Mesothelial cell of epicardium (in vitro differentiated cells): ENCODE measurements at regions not wholly inside any gene's neighbourhood (a gene's known extent, or its start where the extent isn't known, plus 50 kb on each side); places are given as distances from the start of the nearest gene placed in this dataset.
"Not testable (repeated sequence)": the region's sequence is repeated elsewhere in the genome, so short reads cannot be mapped to it uniquely, and the experiment has no call there.

Experiments used
- DNase-seq, 2 experiments: peaks; one replicate each; pipeline ENCODE4 v3.0.0; 2021; ENCODE audit warnings: low spot score in 2 of 2; ENCODE audit not compliant: unreplicated experiment in 2 of 2
- H3K27ac Mint-ChIP-seq: 2 replicates; pipeline ENCODE4 v1.8.0; 2021; ENCODE audit warnings: mixed read lengths
- H3K27me3 Mint-ChIP-seq: 2 replicates; pipeline ENCODE4 v1.8.0; 2021; ENCODE audit warnings: low read depth, mixed read lengths
- H3K36me3 Mint-ChIP-seq: 2 replicates; pipeline ENCODE4 v1.8.0; 2021; ENCODE audit warnings: mixed read lengths
- H3K4me1 Mint-ChIP-seq: 2 replicates; pipeline ENCODE4 v1.8.0; 2021; ENCODE audit warnings: mixed read lengths
- H3K4me3 Mint-ChIP-seq: 2 replicates; pipeline ENCODE4 v1.8.0; 2021; ENCODE audit warnings: mild to moderate bottlenecking, moderate library complexity, mixed read lengths
- H3K9me3 Mint-ChIP-seq: 2 replicates; pipeline ENCODE4 v1.8.0; 2021; ENCODE audit warnings: mixed read lengths
- TF ChIP-seq, protein P1 (sequence below): fragments of 200-600 bp; sonication (generic); IDR thresholded peaks from one replicate; pipeline ENCODE4 v1.5.0; 2021; ENCODE audit warnings: antibody characterized with exemption; ENCODE audit not compliant: unreplicated experiment

DNA sequence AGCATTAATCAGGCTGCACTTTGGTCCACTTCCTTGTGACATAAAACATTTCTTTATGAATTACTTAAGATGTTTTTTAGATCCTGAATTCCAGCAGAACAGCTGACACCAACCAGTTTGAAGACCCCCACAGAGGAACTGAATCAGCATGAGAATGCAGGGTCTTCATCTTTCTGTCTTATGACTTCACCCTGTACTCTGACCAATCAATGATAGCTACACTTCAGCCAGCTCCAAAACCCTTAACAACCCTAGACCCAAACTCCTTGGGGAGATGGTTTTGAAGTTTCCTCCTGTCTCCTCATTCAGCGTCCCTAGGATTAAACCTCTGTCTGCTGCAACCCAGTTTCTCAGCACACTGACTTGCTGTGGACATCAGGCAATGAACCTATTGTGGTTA is 175.0 kb downstream of the CTH start:
- Mint-ChIP-seq H3K27ac (no peak overlapping the region), H3K36me3 (no peaks in the 10 kb centered on the region), H3K9me3 (no peaks in the 10 kb centered on the region), H3K4me1 (peaks cover 9% of the 10 kb centered on the region), H3K27me3 (peaks cover 3% of the 10 kb centered on the region), H3K4me3 (no peak overlapping the region)
- TF ChIP-seq, protein P1, sequence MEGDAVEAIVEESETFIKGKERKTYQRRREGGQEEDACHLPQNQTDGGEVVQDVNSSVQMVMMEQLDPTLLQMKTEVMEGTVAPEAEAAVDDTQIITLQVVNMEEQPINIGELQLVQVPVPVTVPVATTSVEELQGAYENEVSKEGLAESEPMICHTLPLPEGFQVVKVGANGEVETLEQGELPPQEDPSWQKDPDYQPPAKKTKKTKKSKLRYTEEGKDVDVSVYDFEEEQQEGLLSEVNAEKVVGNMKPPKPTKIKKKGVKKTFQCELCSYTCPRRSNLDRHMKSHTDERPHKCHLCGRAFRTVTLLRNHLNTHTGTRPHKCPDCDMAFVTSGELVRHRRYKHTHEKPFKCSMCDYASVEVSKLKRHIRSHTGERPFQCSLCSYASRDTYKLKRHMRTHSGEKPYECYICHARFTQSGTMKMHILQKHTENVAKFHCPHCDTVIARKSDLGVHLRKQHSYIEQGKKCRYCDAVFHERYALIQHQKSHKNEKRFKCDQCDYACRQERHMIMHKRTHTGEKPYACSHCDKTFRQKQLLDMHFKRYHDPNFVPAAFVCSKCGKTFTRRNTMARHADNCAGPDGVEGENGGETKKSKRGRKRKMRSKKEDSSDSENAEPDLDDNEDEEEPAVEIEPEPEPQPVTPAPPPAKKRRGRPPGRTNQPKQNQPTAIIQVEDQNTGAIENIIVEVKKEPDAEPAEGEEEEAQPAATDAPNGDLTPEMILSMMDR, result no peak
- no peak for DNase-seq

DNA sequence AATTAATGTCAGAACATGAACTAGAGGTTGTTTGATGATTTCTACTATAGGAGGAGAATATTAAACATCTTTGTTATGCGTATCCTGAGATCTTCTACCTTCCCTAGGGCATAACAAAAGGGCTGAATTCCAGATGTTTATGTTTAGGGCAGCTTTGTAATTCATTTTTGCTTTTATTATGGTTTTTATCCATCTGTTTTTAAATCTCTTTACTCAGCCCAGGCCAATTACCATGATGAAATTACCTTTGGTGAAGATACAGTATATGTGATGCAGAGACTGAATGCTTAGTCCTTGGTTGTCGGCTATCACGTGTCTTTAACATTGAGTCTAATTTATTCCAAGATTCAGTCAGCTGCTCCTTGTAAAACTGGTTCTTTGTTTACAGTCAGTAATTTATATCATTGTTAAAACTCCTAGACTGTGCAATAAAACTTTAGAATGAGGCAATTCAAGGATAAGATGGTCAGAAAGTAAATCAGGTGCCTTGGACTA is 176.9 kb downstream of the CTH start:
- no peak for DNase-seq
- Mint-ChIP-seq H3K36me3 (no peaks in the 10 kb centered on the region), H3K4me3 (no peak overlapping the region), H3K9me3 (no peaks in the 10 kb centered on the region), H3K27me3 (peaks cover 3% of the 10 kb centered on the region), H3K4me1 (peaks cover 9% of the 10 kb centered on the region), H3K27ac (no peak overlapping the region)
- TF ChIP-seq, protein P1, result no peak

DNA sequence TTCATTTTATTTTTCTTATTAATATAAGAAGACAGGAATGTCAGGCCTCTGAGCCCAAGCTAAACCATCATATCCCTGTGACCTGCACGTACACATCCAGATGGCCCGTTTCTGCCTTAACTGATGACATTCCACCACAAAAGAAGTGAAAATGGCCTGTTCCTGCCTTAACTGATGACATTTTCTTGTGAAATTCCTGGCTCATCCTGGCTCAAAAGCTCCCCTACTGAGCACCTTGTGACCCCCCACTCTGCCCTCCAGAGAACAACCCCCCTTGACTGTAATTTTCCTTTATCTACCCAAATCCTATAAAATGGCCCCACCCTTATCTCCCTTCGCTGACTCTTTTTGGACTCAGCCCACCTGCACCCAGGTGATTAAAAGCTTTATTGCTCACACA is 182.5 kb downstream of the CTH start:
- not testable (repeated sequence) for H3K27ac Mint-ChIP-seq, H3K4me1 Mint-ChIP-seq, H3K4me3 Mint-ChIP-seq, H3K27me3 Mint-ChIP-seq, H3K36me3 Mint-ChIP-seq, DNase-seq, H3K9me3 Mint-ChIP-seq

DNA sequence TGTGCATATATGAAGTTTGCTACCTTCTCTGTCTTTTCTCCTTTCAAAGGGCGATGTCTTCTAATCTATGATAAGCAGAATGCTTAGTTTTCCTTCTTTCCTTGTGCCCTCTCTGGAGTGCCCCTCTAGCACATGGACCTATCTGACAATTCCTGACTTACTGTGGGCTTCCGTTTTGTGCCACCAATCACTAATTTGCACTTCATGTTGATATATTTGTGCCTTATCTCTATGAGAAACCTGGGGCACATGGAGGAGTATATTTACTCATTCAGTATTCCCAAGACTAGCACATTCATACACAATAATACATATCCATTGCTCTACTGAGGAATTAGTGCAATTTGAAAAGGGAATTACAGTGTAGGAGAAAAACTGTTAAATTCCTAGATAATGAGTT is 197.7 kb downstream of the CTH start:
- TF ChIP-seq, protein P1, result no peak
- H3K4me3 Mint-ChIP-seq, result no peak overlapping the region
- DNase-seq, result no peak
- peaks cover 11% of the 10 kb centered on the region for H3K27me3 Mint-ChIP-seq
- H3K27ac Mint-ChIP-seq, result no peak overlapping the region
- H3K4me1 Mint-ChIP-seq, result no peaks in the 10 kb centered on the region
- no peaks in the 10 kb centered on the region for H3K9me3 Mint-ChIP-seq
- H3K36me3 Mint-ChIP-seq, result no peaks in the 10 kb centered on the region

DNA sequence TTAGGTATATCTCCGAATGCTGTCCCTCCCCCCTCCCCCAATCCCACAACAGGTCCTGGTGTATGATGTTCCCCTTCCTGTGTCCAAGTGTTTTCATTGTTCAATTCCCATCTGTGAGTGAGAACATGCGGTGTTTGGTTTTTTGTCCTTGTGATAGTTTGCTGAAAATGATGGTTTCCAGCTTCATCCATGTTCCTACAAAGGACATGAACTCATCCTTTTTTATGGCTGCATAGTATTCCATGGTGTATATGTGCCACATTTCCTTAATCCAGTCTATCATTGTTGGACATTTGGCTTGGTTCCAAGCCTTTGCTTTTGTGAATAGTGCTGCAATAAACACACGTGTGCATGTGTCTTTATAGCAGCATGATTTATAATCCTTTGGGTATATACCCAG is 199.1 kb downstream of the CTH start:
- not testable (repeated sequence) for H3K27ac Mint-ChIP-seq, DNase-seq, H3K9me3 Mint-ChIP-seq, H3K36me3 Mint-ChIP-seq, H3K4me3 Mint-ChIP-seq, H3K4me1 Mint-ChIP-seq
- H3K27me3 Mint-ChIP-seq, result peaks cover 11% of the 10 kb centered on the region

DNA sequence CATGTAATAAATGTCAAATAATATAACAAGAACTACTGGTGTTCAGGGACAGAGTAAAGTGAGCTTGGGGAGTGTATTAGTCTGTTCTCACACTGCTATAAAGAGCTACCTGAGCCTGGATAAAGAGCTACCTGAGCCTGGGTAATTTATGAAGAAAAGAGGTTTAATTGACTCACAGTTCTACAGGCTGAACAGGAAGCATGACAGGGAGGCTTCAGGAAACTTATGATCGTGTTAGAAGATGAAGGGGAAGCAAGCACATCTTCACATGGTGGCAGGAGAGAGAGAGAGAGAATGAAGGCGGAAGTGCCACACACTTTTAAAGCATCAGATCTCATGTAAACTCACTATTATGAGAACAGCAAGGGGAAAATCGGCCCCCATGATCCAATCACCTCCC is 205.9 kb downstream of the CTH start:
- TF ChIP-seq, protein P1, result no peak
- Mint-ChIP-seq H3K9me3 (peaks cover 11% of the 10 kb centered on the region), H3K4me1 (no peaks in the 10 kb centered on the region)

DNA sequence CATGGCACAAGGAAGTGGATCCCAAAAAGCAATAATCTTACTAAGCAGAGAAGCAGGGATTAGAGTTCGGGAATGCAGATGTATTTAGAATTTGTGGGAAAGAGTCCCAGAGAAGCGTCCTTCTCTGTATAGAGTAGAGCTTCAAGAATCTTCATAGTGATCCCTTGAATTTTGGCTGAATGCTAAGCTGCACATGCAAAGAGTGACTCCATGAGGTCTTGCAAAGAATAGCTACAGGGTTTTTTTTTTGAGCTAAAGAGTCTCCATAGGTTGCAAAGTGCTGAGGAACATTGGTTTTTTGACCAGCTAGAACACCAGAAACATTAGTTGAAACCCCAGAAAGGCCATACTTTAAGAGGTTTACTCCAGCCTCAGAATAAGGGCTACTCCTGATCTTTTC is 206.7 kb downstream of the CTH start:
- Mint-ChIP-seq H3K4me1 (no peaks in the 10 kb centered on the region), H3K27ac (no peak overlapping the region)
- TF ChIP-seq, protein P1, result no peak

More for the DNA sequence above, 205.9 kb downstream of the CTH start:
- Mint-ChIP-seq H3K4me3 (no peak overlapping the region), H3K27ac (no peak overlapping the region), H3K27me3 (peaks cover 25% of the 10 kb centered on the region), H3K36me3 (no peaks in the 10 kb centered on the region)
- no peak for DNase-seq

More for the DNA sequence above, 206.7 kb downstream of the CTH start:
- no peak for DNase-seq
- no peak overlapping the region for H3K4me3 Mint-ChIP-seq
- H3K27me3 Mint-ChIP-seq, result peaks cover 26% of the 10 kb centered on the region
- no peaks in the 10 kb centered on the region for H3K36me3 Mint-ChIP-seq
- peaks cover 11% of the 10 kb centered on the region for H3K9me3 Mint-ChIP-seq
